GM18502 (cell line): ENCODE measurements at regions not wholly inside any gene's neighbourhood (a gene's known extent, or its start where the extent isn't known, plus 50 kb on each side); places are given as distances from the start of the nearest gene placed in this dataset.

Source experiments
- ATAC-seq: cut with Tn5 transposase; IDR thresholded peaks from one replicate; pipeline ENCODE4 v1.9.1; 2021; ENCODE audit warnings: mild to moderate bottlenecking; ENCODE audit not compliant: unreplicated experiment, poor library complexity

DNA sequence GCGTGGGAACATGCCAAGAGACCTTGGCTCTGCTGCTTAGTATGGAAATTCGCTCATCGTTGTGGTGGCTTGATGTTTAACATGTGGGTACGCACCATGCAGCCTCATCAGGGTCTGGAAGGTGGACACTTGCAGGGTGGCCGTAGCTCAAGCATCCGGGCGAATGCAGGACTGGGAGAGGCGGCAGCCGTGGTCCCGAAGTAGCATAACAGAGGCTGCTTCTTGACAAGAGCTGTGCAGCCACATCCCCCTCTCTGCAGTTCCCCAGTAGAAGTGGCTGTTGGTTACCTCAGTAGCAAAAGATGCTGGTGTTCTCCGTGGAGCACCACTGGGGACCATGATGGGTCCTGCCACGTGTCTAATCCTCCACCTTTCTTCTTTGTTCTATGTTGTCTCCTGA is 195.0 kb downstream of the THBS2 start:
- ATAC-seq = no peak

DNA sequence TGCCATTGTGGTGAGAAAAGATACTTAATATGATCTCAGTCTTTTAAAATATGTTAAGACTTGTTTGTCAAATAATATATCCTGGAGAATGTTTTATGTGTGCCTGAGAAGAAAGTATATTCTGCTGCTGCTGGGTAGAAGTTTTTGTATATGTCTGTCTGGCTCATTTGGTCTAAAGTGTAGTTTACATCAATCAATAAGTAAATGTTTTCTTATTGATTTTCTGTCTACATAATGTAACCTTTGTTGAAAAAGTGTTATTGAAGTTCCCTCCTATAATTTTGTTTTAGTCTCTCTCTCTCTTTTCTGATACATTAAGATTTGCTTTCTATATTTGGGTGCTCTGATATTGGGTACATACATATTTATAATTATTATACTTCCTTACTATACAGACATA is 201.2 kb downstream of the THBS2 start:
- ATAC-seq = no peak

DNA sequence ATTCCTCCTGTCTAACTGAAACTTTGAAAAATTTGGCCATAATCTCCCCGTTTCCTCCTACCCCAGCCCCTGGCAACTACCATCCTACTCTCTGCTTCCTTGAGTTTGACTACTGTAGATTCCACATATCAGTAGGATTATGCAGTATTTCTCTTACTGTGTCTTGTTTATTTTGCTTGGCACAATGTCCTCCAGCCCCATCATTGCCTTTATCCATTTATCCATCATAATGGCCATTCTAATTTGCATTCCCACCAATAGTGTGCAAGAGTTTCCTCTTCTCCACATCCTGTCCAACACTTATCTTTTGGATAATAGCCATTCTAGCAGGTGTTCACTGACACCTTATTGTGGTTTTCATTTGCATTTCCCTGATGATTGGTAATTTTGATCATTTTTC is 202.3 kb downstream of the THBS2 start:
- ATAC-seq = no peak

- ATAC-seq = no peak
Observed at GRCh38 chr6:169048865-169049205, 204.8 kb downstream of the THBS2 start.

DNA sequence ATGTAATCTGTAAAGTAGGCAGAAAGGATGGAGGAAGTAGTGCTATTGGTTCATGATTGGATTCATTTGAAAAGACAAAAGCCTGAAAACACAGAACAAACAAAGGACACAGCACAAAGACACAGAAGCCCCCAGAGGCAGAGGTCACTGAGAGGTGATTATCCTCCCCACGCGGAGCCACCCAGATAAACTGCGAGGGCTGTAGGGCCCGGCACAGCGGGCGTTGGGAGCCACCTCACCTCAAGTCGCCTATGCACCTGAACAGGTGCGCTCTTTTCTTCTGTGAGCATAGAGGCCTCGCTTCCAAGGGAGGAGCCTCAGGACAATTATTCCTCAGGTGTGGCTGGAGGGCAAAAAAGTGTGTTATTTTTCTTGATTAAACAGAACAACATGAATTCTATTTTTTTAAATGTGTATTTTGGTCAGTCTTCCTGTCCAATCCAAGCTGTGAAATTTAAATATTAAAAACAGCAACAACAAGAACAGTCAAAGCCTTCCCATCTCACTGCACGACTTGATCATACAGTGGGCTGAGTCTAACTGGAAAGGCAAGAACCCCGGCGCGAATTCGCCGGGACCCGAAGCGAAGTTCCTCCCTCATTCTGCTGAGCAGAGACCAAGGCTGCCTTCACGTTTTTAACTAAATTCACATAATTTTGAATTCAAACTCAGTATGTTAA is 205.3 kb downstream of the THBS2 start:
- ATAC-seq = no peak

DNA sequence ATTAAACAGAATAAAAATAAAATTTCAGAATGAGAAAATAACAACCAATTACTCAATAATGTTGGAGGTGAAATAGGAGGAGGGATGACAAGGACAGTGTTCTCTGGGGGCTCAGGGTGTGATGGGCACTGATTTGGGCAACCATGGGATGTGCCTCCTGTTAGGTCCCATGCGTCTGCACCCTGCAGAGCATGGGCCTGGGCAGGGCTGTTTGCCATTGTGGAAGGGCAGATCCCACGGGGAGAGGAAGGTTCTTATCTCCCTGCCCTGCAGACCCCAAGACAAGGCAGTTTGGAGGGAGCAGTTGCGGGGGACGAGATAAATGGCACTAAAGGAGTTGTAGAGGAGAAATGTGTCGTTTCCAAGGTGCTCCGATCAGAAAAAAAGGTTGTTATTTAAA is 206.3 kb downstream of the THBS2 start:
- no peak for ATAC-seq

DNA sequence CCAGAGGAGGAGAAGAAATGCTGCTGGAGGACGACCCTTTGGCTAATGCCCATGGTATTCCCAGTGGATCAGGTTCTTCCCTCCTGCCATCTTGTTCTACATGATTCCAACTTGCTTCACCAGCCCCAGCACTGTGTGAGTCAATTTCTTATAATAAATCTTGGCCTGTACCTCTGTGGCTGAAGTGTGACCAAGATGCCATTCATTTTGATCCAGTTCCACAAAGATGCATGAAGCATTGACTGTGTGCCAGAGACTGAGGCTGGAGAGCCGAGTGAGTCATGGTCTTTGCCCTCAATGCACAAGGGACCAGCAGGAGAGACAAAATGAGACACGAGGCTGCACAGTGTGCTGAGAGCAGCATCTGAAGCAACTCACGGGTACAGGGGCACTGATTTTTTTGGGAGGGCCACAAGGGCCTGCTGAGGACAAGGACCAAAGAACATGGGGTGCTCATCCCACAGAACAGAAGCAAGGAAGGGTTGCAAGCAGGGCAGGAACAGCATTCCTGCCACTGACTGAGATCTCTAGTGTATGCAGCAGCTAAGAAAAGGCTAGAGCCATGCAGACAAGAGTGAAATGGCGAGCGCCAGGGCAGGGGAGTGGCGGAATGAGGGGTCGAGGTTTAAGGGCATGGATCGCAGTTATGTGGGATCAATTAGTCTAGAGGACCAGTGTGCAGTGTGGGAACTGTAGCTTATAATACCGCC is 207.0 kb downstream of the THBS2 start:
- ATAC-seq = no peak

GRCh38 chr6:169046021-169046420 is 207.6 kb downstream of the THBS2 start:
- no peak for ATAC-seq

- ATAC-seq = no peak
Observed at GRCh38 chr6:169045486-169045885, 208.2 kb downstream of the THBS2 start.

GRCh38 chr6:169044381-169045230 is 209.0 kb downstream of the THBS2 start:
- ATAC-seq = no peak

DNA sequence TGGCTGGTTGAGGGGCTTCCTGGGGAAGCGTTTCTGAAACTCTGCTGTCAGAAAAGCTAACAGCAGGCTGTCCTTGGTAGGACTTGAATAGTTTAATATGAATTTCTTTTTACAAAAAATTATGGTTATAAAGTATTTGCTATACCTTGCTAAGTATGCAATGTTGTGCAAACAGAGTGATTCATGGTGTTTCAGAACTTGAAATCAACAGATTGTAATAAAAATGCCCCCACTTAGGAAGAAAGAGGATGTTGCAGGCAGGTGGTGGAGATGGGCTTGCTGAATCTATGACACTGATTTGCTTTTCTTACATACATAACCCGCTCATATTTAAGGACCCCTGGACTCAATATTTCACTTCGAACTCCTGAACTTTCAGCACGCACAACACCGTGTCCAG is 211.6 kb downstream of the THBS2 start:
- ATAC-seq = no peak

DNA sequence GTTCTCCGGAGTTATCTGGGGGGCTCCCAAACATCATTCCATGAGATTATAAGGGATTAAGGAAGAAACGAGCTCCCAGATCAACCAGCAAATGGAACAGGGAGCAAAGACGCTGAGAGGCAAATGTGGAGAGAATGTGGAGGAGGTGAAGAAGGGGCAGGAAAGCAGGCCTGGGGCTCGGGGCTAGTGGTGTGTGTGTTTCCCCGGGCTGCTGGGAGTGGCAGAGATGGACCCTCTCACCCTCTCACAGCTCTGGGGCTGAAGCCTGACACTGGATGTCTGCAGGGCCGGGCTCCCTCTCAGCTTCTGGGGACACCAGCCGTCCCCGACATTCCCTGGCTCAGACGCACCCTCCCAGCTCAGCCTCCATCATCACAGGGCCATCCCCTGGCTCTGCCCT is 212.6 kb downstream of the THBS2 start:
- no peak for ATAC-seq

- no peak for ATAC-seq
Observed at GRCh38 chr6:169038691-169039090, 215.0 kb downstream of the THBS2 start.

GRCh38 chr6:169035385-169036240 is 218.0 kb downstream of the THBS2 start:
- no peak for ATAC-seq

DNA sequence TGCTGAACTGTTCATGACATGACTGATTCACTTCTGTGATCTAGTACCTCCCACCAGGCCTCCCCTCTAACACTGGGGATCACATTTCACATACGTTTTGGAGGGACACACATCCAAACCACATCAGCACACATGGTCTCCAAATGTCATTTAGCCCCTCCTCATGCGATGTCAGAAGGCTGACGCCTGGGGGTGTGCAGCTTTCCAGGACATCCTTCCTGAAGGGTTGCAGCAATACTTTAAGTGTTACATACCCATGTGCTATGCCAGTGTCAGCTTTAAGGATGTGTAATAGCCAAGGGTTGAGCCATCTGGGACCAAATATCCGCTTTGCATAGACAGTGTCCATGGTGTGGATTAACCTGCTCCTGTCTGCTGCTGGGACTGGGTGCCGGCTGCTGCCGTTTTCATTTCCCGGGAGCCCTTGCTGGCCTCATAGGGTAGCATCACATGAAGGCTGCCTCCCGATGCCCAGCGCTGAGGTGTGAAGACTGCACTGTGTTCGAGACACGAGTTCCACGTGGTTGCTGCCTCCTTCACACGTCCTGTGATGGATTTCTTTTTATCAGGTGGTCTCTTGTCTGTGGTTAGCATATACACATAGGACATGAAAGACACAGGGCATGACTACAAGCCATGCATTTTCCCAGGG is 219.0 kb downstream of the THBS2 start:
- no peak for ATAC-seq

GRCh38 chr6:169029861-169030260 is 223.8 kb downstream of the THBS2 start:
- ATAC-seq = no peak

DNA sequence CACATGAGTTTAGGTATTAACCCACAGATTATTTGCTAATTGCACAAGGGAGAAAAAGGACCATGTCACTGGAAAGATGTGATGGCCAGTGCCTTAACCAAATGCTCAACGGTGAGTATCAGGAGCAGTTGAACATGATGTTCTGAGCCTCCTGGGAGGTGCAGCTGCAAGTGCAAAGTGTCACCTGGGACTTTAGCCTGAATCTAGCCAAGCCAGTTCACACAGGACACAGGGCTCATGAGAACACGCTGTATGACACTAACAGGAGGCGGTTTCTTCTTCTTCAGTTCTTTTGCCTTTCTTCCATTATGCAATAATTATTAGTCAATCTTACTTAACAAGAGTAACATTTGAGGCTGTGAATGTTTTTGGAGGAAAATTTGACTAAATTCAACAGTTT is 225.3 kb downstream of the THBS2 start:
- ATAC-seq = no peak

DNA sequence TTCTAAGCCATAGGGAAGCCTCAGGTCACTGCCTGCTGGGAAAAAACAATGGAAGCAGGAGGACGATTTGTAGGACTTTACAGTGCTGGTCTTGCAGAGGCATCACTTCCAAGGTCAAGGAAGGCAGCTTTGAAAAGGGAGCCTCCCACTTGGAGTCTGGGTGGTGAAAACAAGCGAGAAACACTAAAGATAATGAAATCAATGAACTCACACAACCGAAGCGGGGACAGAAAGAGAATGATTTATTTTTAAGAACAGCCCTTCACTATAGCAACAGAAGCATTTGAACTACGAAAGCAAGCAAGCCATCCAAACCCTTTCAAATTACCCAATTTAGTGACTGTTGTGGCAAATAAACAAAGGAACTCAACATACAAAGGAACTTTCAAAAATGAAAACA is 227.5 kb downstream of the THBS2 start:
- ATAC-seq = no peak

- no peak for ATAC-seq
Observed at GRCh38 chr6:169024047-169024660, 229.5 kb downstream of the THBS2 start.
